ENCODE measurements at regions not wholly inside any gene's neighbourhood (a gene's known extent, or its start where the extent isn't known, plus 50 kb on each side); places are given as distances from the start of the nearest gene placed in this dataset.

- Histone ChIP-seq H3K36me3 (ENCODE audit: control insufficient read depth in 1 of 2, insufficient read depth in 2 of 2, low read depth in 1 of 2, low read length in 2 of 2) (no peaks in the 10 kb centered on the region), H3K4me1 (ENCODE audit: control insufficient read depth, insufficient read depth, low read depth, low read length) (peaks cover 1% of the 10 kb centered on the region), H4K91ac (ENCODE audit: low read length) (no peak overlapping the region), H4K8ac (ENCODE audit: low read length) (no peak overlapping the region), H3K14ac (ENCODE audit: low read length in 2 of 2) (no peak overlapping the region), H2BK5ac (ENCODE audit: low read depth, low read length, poor library complexity, severe bottlenecking) (no peak overlapping the region), H3K79me1 (replicated peaks; ENCODE audit: low read length, poor library complexity, severe bottlenecking) (no peaks in the 10 kb centered on the region), H2BK12ac (ENCODE audit: low read length in 2 of 2) (no peak overlapping the region), H3K4me2 (ENCODE audit: low read length, poor library complexity, severe bottlenecking) (no peak overlapping the region), H3K4ac (ENCODE audit: low read depth in 1 of 2, low read length in 2 of 2) (no peak overlapping the region), H2BK120ac (ENCODE audit: low read depth, low read length) (no peak overlapping the region), H3K23ac (ENCODE audit: low read length in 2 of 2) (no peak overlapping the region), H3K27me3 (ENCODE audit: control insufficient read depth in 1 of 2, insufficient read depth in 1 of 2, low read length in 2 of 2) (no peaks in the 10 kb centered on the region), H3K9ac (ENCODE audit: low read length) (no peak overlapping the region), H3K27ac (ENCODE audit: low read length, poor library complexity, severe bottlenecking) (peak overlapping the region; percentile 72), H3K4me3 (ENCODE audit: insufficient read depth in 1 of 2, low read depth in 1 of 2, low read length in 2 of 2) (no peak overlapping the region), H3K18ac (ENCODE audit: low read depth in 1 of 2, low read length in 2 of 2) (no peak overlapping the region), H2AK5ac (ENCODE audit: low read length, severe bottlenecking) (no peak overlapping the region), H2AFZ (ENCODE audit: low read depth, low read length) (no peak overlapping the region), H2BK15ac (ENCODE audit: low read depth, poor library complexity, severe bottlenecking) (no peak overlapping the region), H3K9me3 (ENCODE audit: control insufficient read depth, low read length) (no peaks in the 10 kb centered on the region)
- no peak for DNase-seq
- WGBS: 31% methylated on average over 4 of the region's 4 CpGs
These were observed 128.2 kb upstream of the OSTN start for GRCh38 chr3:191070762-191071403.

DNA sequence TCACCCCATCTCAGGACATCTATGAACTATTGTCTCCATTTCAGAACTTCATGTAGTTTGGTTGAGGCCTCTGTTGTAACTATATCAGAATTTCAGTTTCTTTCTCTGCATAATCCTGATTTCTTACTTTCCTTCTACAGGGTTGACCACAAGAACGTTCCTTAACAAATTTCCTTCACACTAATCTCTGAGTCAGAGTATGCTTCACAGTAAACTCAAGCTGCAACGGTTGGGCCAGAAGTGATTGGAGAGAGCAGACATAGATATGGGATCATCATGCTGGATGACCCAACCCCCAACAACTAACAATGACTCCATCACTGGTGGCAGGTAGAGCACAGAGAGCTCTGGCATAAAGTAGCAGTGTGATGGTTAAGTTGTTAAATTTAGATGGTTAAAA is 128.8 kb upstream of the OSTN start:
- Histone ChIP-seq H3K23ac (ENCODE audit: low read length in 2 of 2) (no peak overlapping the region), H3K9me3 (ENCODE audit: control insufficient read depth, low read length) (no peaks in the 10 kb centered on the region), H2BK15ac (ENCODE audit: low read depth, poor library complexity, severe bottlenecking) (no peak overlapping the region), H3K36me3 (ENCODE audit: control insufficient read depth in 1 of 2, insufficient read depth in 2 of 2, low read depth in 1 of 2, low read length in 2 of 2) (no peaks in the 10 kb centered on the region), H2AK5ac (ENCODE audit: low read length, severe bottlenecking) (no peak overlapping the region), H3K79me1 (replicated peaks; ENCODE audit: low read length, poor library complexity, severe bottlenecking) (no peaks in the 10 kb centered on the region), H4K8ac (ENCODE audit: low read length) (no peak overlapping the region), H3K4ac (ENCODE audit: low read depth in 1 of 2, low read length in 2 of 2) (no peak overlapping the region), H3K4me3 (ENCODE audit: insufficient read depth in 1 of 2, low read depth in 1 of 2, low read length in 2 of 2) (peak overlapping the region in 1 of 2 experiments; percentile 38), H3K18ac (ENCODE audit: low read depth in 1 of 2, low read length in 2 of 2) (peak overlapping the region in 1 of 2 experiments; percentile 24), H2BK120ac (ENCODE audit: low read depth, low read length) (no peak overlapping the region), H3K27ac (ENCODE audit: low read length, poor library complexity, severe bottlenecking) (peak overlapping the region; percentile 72), H3K14ac (ENCODE audit: low read length in 2 of 2) (no peak overlapping the region), H2AFZ (ENCODE audit: low read depth, low read length) (no peak overlapping the region), H2BK5ac (ENCODE audit: low read depth, low read length, poor library complexity, severe bottlenecking) (no peak overlapping the region), H2BK12ac (ENCODE audit: low read length in 2 of 2) (no peak overlapping the region), H3K4me2 (ENCODE audit: low read length, poor library complexity, severe bottlenecking) (no peak overlapping the region), H3K4me1 (ENCODE audit: control insufficient read depth, insufficient read depth, low read depth, low read length) (peaks cover 1% of the 10 kb centered on the region), H3K27me3 (ENCODE audit: control insufficient read depth in 1 of 2, insufficient read depth in 1 of 2, low read length in 2 of 2) (no peaks in the 10 kb centered on the region), H4K91ac (ENCODE audit: low read length) (no peak overlapping the region), H3K9ac (ENCODE audit: low read length) (peak overlapping the region; percentile 48)
- DNase-seq: peak; percentile 87
- 0% methylated on average over 1 of the region's 2 CpGs for WGBS

DNA sequence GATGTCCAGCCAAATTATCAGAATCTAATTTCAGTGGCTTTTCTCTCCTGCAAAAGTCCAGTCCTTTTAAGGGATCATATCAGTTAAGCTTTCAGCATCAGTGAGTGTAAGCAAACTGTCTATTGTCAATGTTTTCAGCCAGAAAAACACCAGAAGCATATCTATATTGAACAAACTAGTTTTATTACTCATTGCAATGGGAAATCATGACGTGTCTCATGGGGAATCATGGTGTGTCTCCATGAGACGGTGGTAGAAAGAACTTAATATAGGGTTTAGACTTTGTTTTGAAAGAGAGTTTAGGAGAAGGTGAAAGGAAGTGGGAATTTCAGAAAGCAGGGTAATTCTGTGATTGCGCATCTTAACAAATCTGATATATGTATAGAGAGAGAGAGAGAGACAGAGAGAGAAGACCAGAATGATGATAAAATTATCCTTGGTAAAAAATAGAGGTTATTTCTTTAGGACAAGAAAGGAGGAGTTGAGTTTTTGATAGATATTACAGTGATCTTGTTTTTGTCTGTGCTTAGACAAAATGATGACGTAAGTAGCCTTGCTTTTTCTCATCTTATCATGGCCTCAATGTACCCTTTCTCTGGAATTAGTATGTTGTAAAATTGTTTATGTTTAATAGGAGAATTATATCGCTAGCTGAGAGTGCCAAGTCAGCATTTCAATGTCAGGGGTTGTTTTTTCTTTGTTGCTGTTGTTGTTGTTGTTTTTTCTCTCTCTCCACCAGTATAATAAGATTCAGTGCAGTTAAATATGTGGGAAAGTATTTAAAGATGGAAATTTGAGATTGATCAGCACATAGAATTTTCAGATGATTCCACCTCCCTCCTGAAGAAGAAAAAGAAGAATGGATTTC is 129.9 kb upstream of the OSTN start:
- H2BK5ac ChIP-seq (ENCODE audit: low read depth, low read length, poor library complexity, severe bottlenecking): no peak overlapping the region
- H3K27me3 ChIP-seq (ENCODE audit: control insufficient read depth in 1 of 2, insufficient read depth in 1 of 2, low read length in 2 of 2): no peaks in the 10 kb centered on the region
- no peaks in the 10 kb centered on the region for H3K9me3 ChIP-seq (ENCODE audit: control insufficient read depth, low read length)
- H3K18ac ChIP-seq (ENCODE audit: low read depth in 1 of 2, low read length in 2 of 2): no peak overlapping the region
- H3K23ac ChIP-seq (ENCODE audit: low read length in 2 of 2): no peak overlapping the region
- no peak overlapping the region for H2AFZ ChIP-seq (ENCODE audit: low read depth, low read length)
- WGBS: 77% methylated on average over 5 of the region's 5 CpGs
- H2BK15ac ChIP-seq (ENCODE audit: low read depth, poor library complexity, severe bottlenecking): no peak overlapping the region
- H3K27ac ChIP-seq (ENCODE audit: low read length, poor library complexity, severe bottlenecking): no peak overlapping the region
- H3K4me1 ChIP-seq (ENCODE audit: control insufficient read depth, insufficient read depth, low read depth, low read length): peaks cover 1% of the 10 kb centered on the region
- no peak overlapping the region for H3K4me3 ChIP-seq (ENCODE audit: insufficient read depth in 1 of 2, low read depth in 1 of 2, low read length in 2 of 2)
- no peak overlapping the region for H3K14ac ChIP-seq (ENCODE audit: low read length in 2 of 2)
- H4K91ac ChIP-seq (ENCODE audit: low read length): no peak overlapping the region
- no peaks in the 10 kb centered on the region for H3K79me1 ChIP-seq (replicated peaks; ENCODE audit: low read length, poor library complexity, severe bottlenecking)
- peak overlapping the region; percentile 48 for H3K9ac ChIP-seq (ENCODE audit: low read length)
- no peak overlapping the region for H2BK120ac ChIP-seq (ENCODE audit: low read depth, low read length)
- peak; percentile 9 for DNase-seq
- no peak overlapping the region for H3K4ac ChIP-seq (ENCODE audit: low read depth in 1 of 2, low read length in 2 of 2)
- no peak overlapping the region for H2BK12ac ChIP-seq (ENCODE audit: low read length in 2 of 2)
- H3K36me3 ChIP-seq (ENCODE audit: control insufficient read depth in 1 of 2, insufficient read depth in 2 of 2, low read depth in 1 of 2, low read length in 2 of 2): no peaks in the 10 kb centered on the region
- no peak overlapping the region for H3K4me2 ChIP-seq (ENCODE audit: low read length, poor library complexity, severe bottlenecking)
- H4K8ac ChIP-seq (ENCODE audit: low read length): no peak overlapping the region
- no peak overlapping the region for H2AK5ac ChIP-seq (ENCODE audit: low read length, severe bottlenecking)

- Histone ChIP-seq H3K36me3 (ENCODE audit: control insufficient read depth in 1 of 2, insufficient read depth in 2 of 2, low read depth in 1 of 2, low read length in 2 of 2) (no peaks in the 10 kb centered on the region), H4K8ac (ENCODE audit: low read length) (no peak overlapping the region), H3K9ac (ENCODE audit: low read length) (no peak overlapping the region), H2BK15ac (ENCODE audit: low read depth, poor library complexity, severe bottlenecking) (no peak overlapping the region), H3K4me2 (ENCODE audit: low read length, poor library complexity, severe bottlenecking) (no peak overlapping the region), H2AK5ac (ENCODE audit: low read length, severe bottlenecking) (no peak overlapping the region), H3K4ac (ENCODE audit: low read depth in 1 of 2, low read length in 2 of 2) (no peak overlapping the region), H3K4me1 (ENCODE audit: control insufficient read depth, insufficient read depth, low read depth, low read length) (peaks cover 1% of the 10 kb centered on the region), H3K18ac (ENCODE audit: low read depth in 1 of 2, low read length in 2 of 2) (no peak overlapping the region), H2AFZ (ENCODE audit: low read depth, low read length) (no peak overlapping the region), H3K27me3 (ENCODE audit: control insufficient read depth in 1 of 2, insufficient read depth in 1 of 2, low read length in 2 of 2) (no peaks in the 10 kb centered on the region), H3K9me3 (ENCODE audit: control insufficient read depth, low read length) (peaks cover 4% of the 10 kb centered on the region), H3K79me1 (replicated peaks; ENCODE audit: low read length, poor library complexity, severe bottlenecking) (no peaks in the 10 kb centered on the region), H2BK120ac (ENCODE audit: low read depth, low read length) (no peak overlapping the region), H4K91ac (ENCODE audit: low read length) (no peak overlapping the region), H3K14ac (ENCODE audit: low read length in 2 of 2) (no peak overlapping the region), H3K27ac (ENCODE audit: low read length, poor library complexity, severe bottlenecking) (no peak overlapping the region), H2BK5ac (ENCODE audit: low read depth, low read length, poor library complexity, severe bottlenecking) (no peak overlapping the region), H3K4me3 (ENCODE audit: insufficient read depth in 1 of 2, low read depth in 1 of 2, low read length in 2 of 2) (no peak overlapping the region), H2BK12ac (ENCODE audit: low read length in 2 of 2) (no peak overlapping the region), H3K23ac (ENCODE audit: low read length in 2 of 2) (no peak overlapping the region)
- peak; percentile 56 for DNase-seq
- 10% methylated on average over 1 of the region's 1 CpG for WGBS
These were observed 132.4 kb upstream of the OSTN start for GRCh38 chr3:191066669-191067068.
